ENCODE measurements at regions not wholly inside any gene's neighbourhood (a gene's known extent, or its start where the extent isn't known, plus 50 kb on each side); places are given as distances from the start of the nearest gene placed in this dataset.

DNA sequence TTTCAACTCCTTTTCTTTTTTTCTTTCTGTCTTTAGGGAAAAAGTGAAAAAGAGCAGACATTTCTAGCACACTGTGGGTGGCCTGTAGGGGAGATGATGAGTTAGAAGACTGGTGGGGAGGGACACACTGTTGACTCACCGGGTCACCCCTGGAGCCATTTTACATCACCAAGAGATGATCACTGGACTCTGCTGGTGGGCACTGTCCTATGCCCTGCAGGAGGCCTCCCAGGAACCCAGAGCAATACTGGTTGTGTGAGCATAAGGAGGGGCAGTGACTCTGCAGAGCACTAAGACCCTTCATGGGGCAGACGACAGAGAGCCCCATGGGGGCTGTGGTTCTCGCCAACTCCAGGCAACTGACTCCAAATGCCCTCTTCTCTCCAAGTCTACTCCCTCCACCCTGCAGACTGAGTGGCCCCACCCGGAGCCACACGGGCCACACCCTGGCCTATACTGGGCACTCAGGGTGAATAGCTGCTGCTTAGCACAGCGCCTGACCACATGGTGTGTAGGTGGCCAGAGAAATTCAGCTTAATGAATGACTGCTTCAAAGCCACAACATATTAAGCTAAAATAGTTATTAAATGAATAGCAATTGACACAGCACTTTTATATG is 177.5 kb downstream of the CDC5L start:
- no peak overlapping the region for H3K4me3 Mint-ChIP-seq (ENCODE audit: low read depth)
- no peaks in the 10 kb centered on the region for H3K9me3 Mint-ChIP-seq (ENCODE audit: low read depth)
- no peak overlapping the region for H3K27ac Mint-ChIP-seq
- no peaks in the 10 kb centered on the region for H3K36me3 Mint-ChIP-seq (ENCODE audit: insufficient read depth)
- DNase-seq (ENCODE audit: low spot score, unreplicated experiment): no peak
- no peak for TF ChIP-seq CTCF (IDR thresholded peaks at IDR 0.05; ENCODE audit: unreplicated experiment)
- peaks cover 2% of the 10 kb centered on the region for H3K4me1 Mint-ChIP-seq (ENCODE audit: low read depth)
- peaks cover 10% of the 10 kb centered on the region for H3K27me3 Mint-ChIP-seq

- H3K36me3 Mint-ChIP-seq (ENCODE audit: insufficient read depth): no peaks in the 10 kb centered on the region
- peaks cover 14% of the 10 kb centered on the region for H3K27me3 Mint-ChIP-seq
- peaks cover 2% of the 10 kb centered on the region for H3K4me1 Mint-ChIP-seq (ENCODE audit: low read depth)
- no peak overlapping the region for H3K4me3 Mint-ChIP-seq (ENCODE audit: low read depth)
- no peaks in the 10 kb centered on the region for H3K9me3 Mint-ChIP-seq (ENCODE audit: low read depth)
- DNase-seq (ENCODE audit: low spot score, unreplicated experiment): no peak
- TF ChIP-seq CTCF (IDR thresholded peaks at IDR 0.05; ENCODE audit: unreplicated experiment): no peak
- H3K27ac Mint-ChIP-seq: no peak overlapping the region
These were observed 179.9 kb downstream of the CDC5L start for GRCh38 chr6:44567406-44567805.

- Mint-ChIP-seq H3K27me3 (peaks cover 14% of the 10 kb centered on the region), H3K9me3 (ENCODE audit: low read depth) (no peaks in the 10 kb centered on the region), H3K36me3 (ENCODE audit: insufficient read depth) (no peaks in the 10 kb centered on the region), H3K27ac (no peak overlapping the region), H3K4me3 (ENCODE audit: low read depth) (no peak overlapping the region), H3K4me1 (ENCODE audit: low read depth) (no peaks in the 10 kb centered on the region)
- TF ChIP-seq CTCF (IDR thresholded peaks at IDR 0.05; ENCODE audit: unreplicated experiment): no peak
- no peak for DNase-seq (ENCODE audit: low spot score, unreplicated experiment)
These were observed 181.6 kb downstream of the CDC5L start for GRCh38 chr6:44569131-44569530.

DNA sequence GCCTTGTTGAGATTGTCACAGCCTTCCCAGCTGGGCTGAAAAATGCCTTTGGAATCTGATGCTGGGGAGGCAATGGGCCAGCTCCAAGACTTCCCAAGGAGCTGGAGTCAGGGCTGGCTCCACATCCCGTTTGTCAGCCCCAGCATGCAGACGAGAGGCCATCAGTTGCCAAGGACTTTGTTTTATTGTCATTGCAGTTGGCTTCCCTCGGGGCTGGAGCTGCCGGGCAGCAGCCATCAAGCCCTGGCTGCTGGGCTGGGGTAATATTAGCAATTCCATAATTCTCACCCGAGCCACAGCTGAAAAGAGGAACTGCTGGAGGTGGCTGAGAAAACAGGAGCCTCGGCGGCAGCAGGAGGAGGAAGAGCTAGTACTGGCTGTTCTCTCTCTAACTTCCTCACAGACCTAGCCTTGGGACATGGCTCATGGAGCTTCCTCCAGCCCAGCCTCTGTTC is 182.5 kb downstream of the CDC5L start:
- H3K9me3 Mint-ChIP-seq (ENCODE audit: low read depth): no peaks in the 10 kb centered on the region
- H3K4me3 Mint-ChIP-seq (ENCODE audit: low read depth): no peak overlapping the region
- peaks cover 14% of the 10 kb centered on the region for H3K27me3 Mint-ChIP-seq
- no peaks in the 10 kb centered on the region for H3K36me3 Mint-ChIP-seq (ENCODE audit: insufficient read depth)
- no peak for TF ChIP-seq CTCF (IDR thresholded peaks at IDR 0.05; ENCODE audit: unreplicated experiment)
- no peak for DNase-seq (ENCODE audit: low spot score, unreplicated experiment)
- H3K4me1 Mint-ChIP-seq (ENCODE audit: low read depth): no peaks in the 10 kb centered on the region
- no peak overlapping the region for H3K27ac Mint-ChIP-seq

DNA sequence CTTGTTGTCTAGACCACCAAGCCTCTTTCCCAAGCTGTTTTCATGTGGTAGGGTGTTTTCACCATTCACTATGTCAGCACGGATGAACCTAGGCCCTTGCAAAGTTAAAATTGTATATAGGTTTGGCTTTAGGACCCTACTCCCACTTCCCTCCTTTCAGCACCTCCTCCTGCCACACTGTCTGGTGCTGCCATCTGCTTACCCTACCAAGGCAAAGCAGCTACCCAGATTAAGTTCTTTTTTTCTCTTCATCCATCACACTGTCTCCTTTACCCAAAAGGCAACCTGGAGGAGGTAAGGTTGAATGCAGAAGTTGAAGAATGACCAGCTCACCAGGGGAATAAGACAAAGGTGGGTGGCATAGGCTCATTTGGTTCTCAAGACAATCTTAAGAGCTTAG is 184.0 kb downstream of the CDC5L start:
- no peaks in the 10 kb centered on the region for H3K9me3 Mint-ChIP-seq (ENCODE audit: low read depth)
- H3K4me3 Mint-ChIP-seq (ENCODE audit: low read depth): no peak overlapping the region
- no peak for DNase-seq (ENCODE audit: low spot score, unreplicated experiment)
- H3K27ac Mint-ChIP-seq: no peak overlapping the region
- H3K4me1 Mint-ChIP-seq (ENCODE audit: low read depth): no peaks in the 10 kb centered on the region
- peaks cover 14% of the 10 kb centered on the region for H3K27me3 Mint-ChIP-seq
- TF ChIP-seq CTCF (IDR thresholded peaks at IDR 0.05; ENCODE audit: unreplicated experiment): no peak
- H3K36me3 Mint-ChIP-seq (ENCODE audit: insufficient read depth): no peaks in the 10 kb centered on the region
